Activated CD8-positive, alpha-beta T cell treated with anti-CD3 and anti-CD28 coated beads, Interleukin-2, amount 10 ng/mL, durations not matched to agents 7 days and 5 days (primary cell): ENCODE measurements at regions not wholly inside any gene's neighbourhood (a gene's known extent, or its start where the extent isn't known, plus 50 kb on each side); places are given as distances from the start of the nearest gene placed in this dataset.
"Not testable (repeated sequence)": the region's sequence is repeated elsewhere in the genome, so short reads cannot be mapped to it uniquely, and the experiment has no call there.

Source experiments
- ATAC-seq: fragments of 150-1000 bp; cut with Tn5 transposase; one replicate; pipeline ENCODE4 v1.10.0; 2021; ENCODE audit warnings: moderate library complexity
- CTCF ChIA-PET: fragments of 350-600 bp; sonication (Branson Sonifier 250); formaldehyde crosslinking; loops from one replicate; lab custom pipeline; 2021; ENCODE audit warnings: antibody characterized with exemption; lab: Charles Lee
- POLR2A ChIA-PET: fragments of 350-600 bp; sonication (Branson Sonifier 250); formaldehyde crosslinking; loops from one replicate; lab custom pipeline; 2021; ENCODE audit warnings: antibody characterized with exemption; lab: Charles Lee
- DNase-seq: peaks from one replicate; pipeline ENCODE4 v3.0.0-alpha.2; 2020
- H3K27ac Mint-ChIP-seq: one replicate; pipeline ENCODE4 v1.8.0; 2021; ENCODE audit warnings: mild to moderate bottlenecking, mixed read lengths
- H3K27me3 Mint-ChIP-seq: one replicate; pipeline ENCODE4 v1.8.0; 2021; ENCODE audit warnings: low read depth, mixed read lengths
- H3K36me3 Mint-ChIP-seq: one replicate; pipeline ENCODE4 v1.8.0; 2021; ENCODE audit warnings: low read depth, mixed read lengths
- H3K4me1 Mint-ChIP-seq: one replicate; pipeline ENCODE4 v1.8.0; 2021; ENCODE audit warnings: low read depth, mixed read lengths
- H3K4me3 Mint-ChIP-seq: one replicate; pipeline ENCODE4 v1.8.0; 2021; ENCODE audit warnings: mild to moderate bottlenecking, mixed read lengths
- H3K9me3 Mint-ChIP-seq: one replicate; pipeline ENCODE4 v1.8.0; 2022; ENCODE audit warnings: mixed read lengths; ENCODE audit not compliant: insufficient read depth

DNA sequence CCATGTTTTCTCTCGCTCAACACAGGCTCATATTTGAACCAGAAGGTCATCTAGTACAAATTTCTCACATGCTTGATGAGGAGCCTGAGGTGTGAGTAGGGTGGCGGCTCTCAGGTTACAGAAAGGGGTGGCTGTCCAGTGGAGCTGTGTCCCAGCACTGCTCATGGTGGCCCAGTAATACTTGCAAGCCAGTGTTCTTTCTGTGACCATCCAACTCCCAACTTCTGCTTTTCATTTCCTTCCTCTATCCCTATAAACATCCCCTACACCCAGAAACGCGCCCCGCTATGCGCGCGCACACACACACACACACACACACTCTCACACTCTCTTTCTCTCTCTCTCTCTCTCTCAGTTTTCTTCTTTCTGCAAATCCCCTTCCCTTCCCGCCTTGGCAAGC is 196.3 kb downstream of the TP53TG3F start:
- POLR2A ChIA-PET = not testable (repeated sequence)
- ATAC-seq = peak; percentile 42

DNA sequence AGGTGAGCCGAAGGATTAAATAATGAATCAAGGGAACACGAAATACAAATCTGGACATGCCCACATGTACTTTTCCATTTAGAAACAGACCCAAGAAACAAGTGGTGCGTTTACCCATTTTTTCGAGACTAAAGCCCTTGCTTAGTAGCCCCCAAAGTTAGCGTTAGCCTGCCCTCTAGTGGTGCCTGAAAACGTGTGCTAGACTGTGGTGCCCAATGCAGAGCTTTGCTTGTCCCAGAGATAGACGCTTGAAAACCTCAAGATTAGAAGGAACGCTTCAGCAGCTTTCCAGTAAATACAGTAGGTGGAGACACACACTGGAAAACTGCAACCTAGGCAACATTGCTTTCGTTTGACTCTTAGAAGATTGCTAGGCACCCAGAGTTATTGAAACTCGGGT is 197.0 kb downstream of the TP53TG3F start:
- DNase-seq, H3K27ac Mint-ChIP-seq, H3K4me3 Mint-ChIP-seq, POLR2A ChIA-PET, H3K27me3 Mint-ChIP-seq, CTCF ChIA-PET, H3K9me3 Mint-ChIP-seq, H3K4me1 Mint-ChIP-seq, H3K36me3 Mint-ChIP-seq: not testable (repeated sequence)
- ATAC-seq = peak; percentile 57

More for the DNA sequence above, 196.3 kb downstream of the TP53TG3F start:
- H3K4me3 Mint-ChIP-seq, H3K36me3 Mint-ChIP-seq, H3K4me1 Mint-ChIP-seq, CTCF ChIA-PET, H3K27me3 Mint-ChIP-seq, DNase-seq, H3K27ac Mint-ChIP-seq, H3K9me3 Mint-ChIP-seq: not testable (repeated sequence)

DNA sequence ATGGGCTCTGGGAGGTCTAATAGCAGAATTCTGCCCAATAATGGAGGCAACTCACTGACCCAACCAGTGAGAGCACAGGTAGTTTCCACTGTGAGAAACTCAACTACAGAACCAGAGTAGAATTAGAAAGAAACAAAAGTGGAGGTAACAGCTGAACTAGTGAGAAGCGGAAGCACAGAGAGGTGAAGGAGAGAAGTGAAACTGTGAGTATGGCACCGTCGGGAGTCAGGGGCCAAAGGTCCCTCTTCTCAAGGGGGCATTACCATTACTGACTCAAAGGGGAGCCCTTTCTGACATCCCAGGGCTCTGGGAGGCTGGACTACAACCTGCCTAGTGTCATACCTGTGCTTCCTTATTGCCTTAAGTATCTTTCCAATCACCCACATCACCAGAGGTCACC is 198.3 kb downstream of the TP53TG3F start:
- H3K27ac Mint-ChIP-seq, H3K4me3 Mint-ChIP-seq, H3K27me3 Mint-ChIP-seq, POLR2A ChIA-PET, ATAC-seq, H3K36me3 Mint-ChIP-seq, H3K9me3 Mint-ChIP-seq, CTCF ChIA-PET, DNase-seq, H3K4me1 Mint-ChIP-seq: not testable (repeated sequence)

- H3K27ac Mint-ChIP-seq, H3K4me3 Mint-ChIP-seq, H3K36me3 Mint-ChIP-seq, DNase-seq, H3K9me3 Mint-ChIP-seq, POLR2A ChIA-PET, CTCF ChIA-PET, H3K4me1 Mint-ChIP-seq, H3K27me3 Mint-ChIP-seq, ATAC-seq: not testable (repeated sequence)
Measured at GRCh38 chr16:33680791-33681190, 221.4 kb downstream of the TP53TG3F start.

DNA sequence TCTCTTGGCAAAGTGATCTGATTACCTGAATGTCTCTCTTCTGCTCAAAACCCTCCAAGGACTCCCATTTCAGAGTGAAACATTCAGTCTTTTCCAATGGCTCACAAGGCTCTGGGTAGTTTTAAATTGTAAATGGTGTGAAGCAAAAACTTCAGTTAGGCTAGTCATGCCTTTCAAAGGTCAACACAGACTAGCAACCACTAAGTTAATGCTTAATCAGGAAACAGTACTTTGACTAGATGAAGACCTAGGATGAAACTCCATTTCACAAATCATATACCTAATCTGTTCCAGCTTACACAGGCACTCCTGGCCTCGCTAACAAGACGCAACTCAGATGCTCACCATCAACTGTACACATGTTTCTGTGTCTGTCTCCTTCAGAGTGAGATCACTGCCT is 240.9 kb downstream of the TP53TG3F start:
- ATAC-seq, POLR2A ChIA-PET, H3K4me3 Mint-ChIP-seq, H3K27ac Mint-ChIP-seq, H3K4me1 Mint-ChIP-seq, CTCF ChIA-PET, H3K36me3 Mint-ChIP-seq, H3K27me3 Mint-ChIP-seq, H3K9me3 Mint-ChIP-seq, DNase-seq: not testable (repeated sequence)

DNA sequence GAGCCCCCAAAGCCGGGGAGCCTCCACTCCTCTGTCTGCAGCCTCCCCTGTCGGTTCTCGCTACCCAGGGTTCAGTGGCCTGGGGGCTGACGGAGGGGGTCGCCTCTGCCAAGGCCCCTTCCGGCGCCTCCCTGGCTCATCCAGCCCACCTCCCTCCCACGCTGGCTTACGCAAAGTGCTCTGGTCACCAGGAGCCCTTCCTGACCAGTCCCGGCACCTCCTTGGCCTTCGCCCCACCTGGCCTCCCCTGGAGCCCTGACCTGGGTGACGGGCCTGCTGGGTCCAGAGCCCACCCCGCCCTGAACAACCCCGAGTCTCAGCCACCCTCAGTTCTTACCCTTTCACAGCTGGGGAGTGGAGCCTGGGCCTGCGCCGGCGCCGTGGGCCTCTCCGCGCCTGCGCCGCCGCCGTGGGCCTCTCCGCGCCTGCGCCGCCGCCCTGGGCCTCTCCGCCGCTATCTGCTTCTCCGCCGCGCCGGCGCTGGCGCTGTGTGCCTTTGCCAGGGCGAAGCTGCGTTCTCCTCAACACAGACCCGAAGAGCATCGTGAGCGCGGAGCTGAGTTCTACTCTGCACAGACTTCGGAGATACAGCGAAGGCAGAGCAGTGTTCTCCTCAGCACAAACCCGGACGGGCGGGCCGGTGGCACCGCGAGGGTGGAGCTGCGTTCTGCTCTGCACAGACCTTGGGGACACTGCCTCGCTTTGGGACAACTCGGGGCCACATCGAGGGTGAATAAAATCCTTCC is 247.6 kb downstream of the TP53TG3F start:
- H3K9me3 Mint-ChIP-seq, POLR2A ChIA-PET, H3K36me3 Mint-ChIP-seq, H3K4me1 Mint-ChIP-seq, H3K27me3 Mint-ChIP-seq, DNase-seq, H3K27ac Mint-ChIP-seq, CTCF ChIA-PET, ATAC-seq, H3K4me3 Mint-ChIP-seq: not testable (repeated sequence)

DNA sequence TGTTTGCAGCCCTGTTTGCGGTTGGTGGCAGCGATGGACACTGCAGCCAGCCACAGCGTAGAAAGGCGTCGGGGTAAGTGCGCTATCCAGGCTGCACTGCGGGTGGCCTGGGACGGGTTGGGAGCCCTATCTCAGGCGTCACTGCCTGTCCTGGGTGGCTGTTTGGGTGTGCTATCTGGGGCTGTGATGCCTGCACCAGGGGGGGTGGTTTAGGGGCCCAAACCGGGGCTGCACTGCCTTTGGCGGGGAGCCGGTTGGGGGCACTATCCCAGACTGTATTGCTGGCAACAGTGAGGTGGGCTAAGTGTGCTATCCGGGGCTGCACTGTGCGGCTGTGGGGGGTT is 248.2 kb downstream of the TP53TG3F start:
- DNase-seq, ATAC-seq, CTCF ChIA-PET, H3K4me3 Mint-ChIP-seq, POLR2A ChIA-PET, H3K27ac Mint-ChIP-seq, H3K9me3 Mint-ChIP-seq, H3K27me3 Mint-ChIP-seq, H3K4me1 Mint-ChIP-seq, H3K36me3 Mint-ChIP-seq: not testable (repeated sequence)

DNA sequence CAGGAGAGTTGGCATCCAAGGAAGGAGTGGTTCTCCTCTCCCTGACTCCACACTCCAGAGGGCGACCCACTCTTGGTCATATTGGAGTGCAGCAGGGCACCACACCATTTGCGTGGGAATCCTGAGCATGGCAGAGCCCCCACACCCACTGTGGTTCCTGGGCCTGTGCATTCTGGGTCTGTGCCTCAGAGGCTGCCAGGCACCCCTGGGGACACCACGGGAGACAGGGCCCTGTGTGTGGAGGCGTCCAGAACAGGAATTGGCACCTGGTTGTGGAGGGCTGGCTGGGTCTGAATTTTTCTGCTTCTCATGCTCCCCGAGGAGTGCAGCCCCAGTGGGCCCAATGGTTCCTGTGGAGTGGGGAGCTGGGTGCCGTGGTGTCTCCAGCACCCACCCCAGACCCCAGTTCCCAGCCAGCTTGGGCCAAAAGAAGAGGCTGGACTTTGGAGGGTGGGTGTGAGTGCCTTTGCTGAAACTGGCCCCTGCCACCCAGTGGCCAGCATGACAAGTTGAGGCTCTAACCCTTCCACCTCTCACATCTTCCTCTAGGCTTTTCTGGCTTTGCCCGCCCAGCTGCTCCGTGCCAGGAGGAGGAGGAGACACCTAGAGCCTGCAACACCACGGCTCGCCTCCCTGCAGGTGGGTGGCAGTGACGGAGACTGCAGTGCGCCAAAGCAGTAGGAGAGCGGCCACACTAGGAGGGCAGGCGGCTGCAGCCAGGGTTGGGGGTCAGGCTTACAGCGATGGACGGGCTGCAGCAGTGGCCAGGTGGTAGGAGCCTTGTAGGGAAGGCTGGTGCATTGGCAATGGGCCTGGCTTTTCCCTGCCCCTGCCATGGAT is 250.7 kb downstream of the TP53TG3F start:
- POLR2A ChIA-PET, H3K4me3 Mint-ChIP-seq, H3K9me3 Mint-ChIP-seq, H3K4me1 Mint-ChIP-seq, DNase-seq, H3K36me3 Mint-ChIP-seq, H3K27me3 Mint-ChIP-seq, CTCF ChIA-PET, H3K27ac Mint-ChIP-seq, ATAC-seq: not testable (repeated sequence)

- H3K4me3 Mint-ChIP-seq, CTCF ChIA-PET, ATAC-seq, H3K27ac Mint-ChIP-seq, H3K9me3 Mint-ChIP-seq, H3K36me3 Mint-ChIP-seq, POLR2A ChIA-PET, H3K4me1 Mint-ChIP-seq, H3K27me3 Mint-ChIP-seq, DNase-seq: not testable (repeated sequence)
Measured at GRCh38 chr16:33710696-33711087, 251.3 kb downstream of the TP53TG3F start.

DNA sequence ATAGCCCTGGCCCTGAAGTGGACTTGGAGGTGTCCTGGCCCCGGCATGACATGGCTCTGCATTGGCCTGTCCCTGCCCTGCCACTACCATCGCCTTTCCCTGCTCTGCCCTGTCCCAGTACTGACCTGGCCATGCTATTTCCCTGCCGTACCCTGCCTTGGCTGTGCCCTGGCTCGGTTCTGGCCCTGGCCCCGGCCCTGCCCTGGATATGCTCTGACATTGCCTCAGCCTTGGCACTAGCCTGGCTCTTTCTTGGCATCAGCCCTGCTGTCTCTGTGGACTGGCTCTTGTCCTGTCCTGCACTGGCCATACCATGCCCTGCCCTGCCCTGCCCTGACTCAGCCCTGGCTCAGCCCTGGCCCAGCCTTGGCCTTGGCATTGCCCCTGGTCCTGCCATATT is 252.2 kb downstream of the TP53TG3F start:
- H3K9me3 Mint-ChIP-seq, DNase-seq: not testable (repeated sequence)

GRCh38 chr16:33712308-33712707 is 252.9 kb downstream of the TP53TG3F start:
- H3K4me1 Mint-ChIP-seq, CTCF ChIA-PET, H3K9me3 Mint-ChIP-seq, DNase-seq, ATAC-seq, H3K27me3 Mint-ChIP-seq, H3K4me3 Mint-ChIP-seq, H3K27ac Mint-ChIP-seq, H3K36me3 Mint-ChIP-seq, POLR2A ChIA-PET: not testable (repeated sequence)

More for the DNA sequence above, 252.2 kb downstream of the TP53TG3F start:
- ATAC-seq, H3K36me3 Mint-ChIP-seq, H3K27me3 Mint-ChIP-seq, POLR2A ChIA-PET, CTCF ChIA-PET, H3K27ac Mint-ChIP-seq, H3K4me3 Mint-ChIP-seq, H3K4me1 Mint-ChIP-seq: not testable (repeated sequence)

DNA sequence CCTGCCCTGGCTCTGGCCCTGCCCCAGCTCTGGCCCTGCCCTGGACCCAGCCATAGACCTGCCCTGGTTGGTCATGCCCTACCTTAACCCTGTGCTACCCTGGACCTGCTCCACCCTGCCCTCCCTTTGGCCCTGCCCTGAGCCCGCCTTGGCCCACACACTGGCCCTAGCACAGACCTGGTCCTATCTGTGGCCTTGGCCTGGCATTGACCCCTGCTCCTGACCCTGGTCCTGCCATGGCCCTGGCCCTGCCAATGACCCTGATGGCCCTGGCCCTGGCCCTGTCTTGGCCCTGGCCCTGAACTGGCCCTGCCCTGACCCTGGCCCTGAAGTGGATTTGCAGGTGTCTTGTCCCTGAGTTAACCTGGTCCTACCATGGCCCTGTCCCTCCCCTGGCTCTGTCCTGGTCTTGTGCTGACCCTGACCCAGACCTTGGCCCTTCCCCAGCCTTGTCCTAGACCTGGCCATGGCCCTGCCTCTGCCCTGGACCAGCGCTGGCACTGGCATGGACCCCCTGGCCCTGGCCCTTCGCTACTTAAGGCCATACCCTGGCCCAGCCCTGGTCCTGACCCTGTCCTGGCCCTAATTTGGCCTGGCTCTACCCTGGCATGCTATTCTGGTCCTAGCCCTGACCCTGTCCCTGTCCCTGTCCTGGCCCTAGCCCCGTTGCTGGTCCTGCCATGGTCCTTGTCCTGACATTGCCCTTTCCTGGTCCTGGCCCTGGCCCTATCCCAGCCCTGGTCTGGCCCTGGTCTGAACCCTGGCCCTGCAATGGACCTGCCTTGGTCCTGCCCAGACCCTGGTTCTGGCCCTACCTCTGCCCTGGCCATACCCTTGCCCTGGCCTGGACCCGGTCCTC is 253.7 kb downstream of the TP53TG3F start:
- H3K9me3 Mint-ChIP-seq, H3K4me1 Mint-ChIP-seq, H3K27me3 Mint-ChIP-seq, H3K27ac Mint-ChIP-seq, H3K36me3 Mint-ChIP-seq, DNase-seq, H3K4me3 Mint-ChIP-seq, CTCF ChIA-PET, POLR2A ChIA-PET, ATAC-seq: not testable (repeated sequence)
